Activated CD4-positive, alpha-beta T cell treated with anti-CD3 and anti-CD28 coated beads, Interleukin-2, Interleukin-6, amounts not matched to agents 100 ng/mL and 50 ng/mL, durations not matched to agents 16 hours and 8 hours (primary cell): ENCODE measurements at regions not wholly inside any gene's neighbourhood (a gene's known extent, or its start where the extent isn't known, plus 50 kb on each side); places are given as distances from the start of the nearest gene placed in this dataset.

ENCODE experiments used
- DNase-seq: peaks from one replicate; pipeline ENCODE4 v3.0.0-alpha.2; 2020

DNA sequence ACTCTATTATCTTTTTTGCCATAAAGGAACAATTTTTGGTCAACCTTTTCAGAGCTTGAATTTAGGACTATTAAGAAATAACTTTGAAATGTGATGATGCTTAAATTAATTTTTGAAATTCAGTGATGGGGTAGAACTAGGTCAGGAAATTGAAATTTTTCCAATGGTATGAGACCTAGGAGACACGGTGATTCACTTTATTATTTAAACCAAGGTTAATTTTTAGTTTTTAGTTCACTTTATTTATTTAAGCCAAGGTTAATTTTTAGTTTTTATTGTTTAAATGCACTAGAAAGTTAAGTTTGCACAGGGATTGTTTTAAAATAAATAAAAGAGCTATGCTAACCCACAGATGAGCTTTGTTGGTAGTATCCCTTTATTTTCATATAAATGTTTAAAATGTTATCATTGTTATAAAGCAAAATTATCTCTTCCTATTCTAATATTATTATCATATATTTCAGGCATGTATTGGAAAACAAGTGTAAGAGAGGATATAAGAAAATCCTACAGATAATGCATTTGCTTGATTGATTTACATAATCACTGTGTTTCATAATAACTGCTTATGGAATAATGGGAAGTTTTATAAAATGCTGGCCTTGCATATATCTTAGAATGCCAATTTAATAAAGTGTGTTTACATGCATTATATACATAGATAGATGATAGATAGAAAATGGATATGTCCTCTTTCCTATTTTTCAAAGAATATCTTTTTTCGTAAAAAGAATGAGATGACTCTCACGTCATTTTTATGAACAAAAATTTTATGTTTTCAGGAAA, 163.6 kb downstream of the HGF start:
- DNase-seq: no peak

DNA sequence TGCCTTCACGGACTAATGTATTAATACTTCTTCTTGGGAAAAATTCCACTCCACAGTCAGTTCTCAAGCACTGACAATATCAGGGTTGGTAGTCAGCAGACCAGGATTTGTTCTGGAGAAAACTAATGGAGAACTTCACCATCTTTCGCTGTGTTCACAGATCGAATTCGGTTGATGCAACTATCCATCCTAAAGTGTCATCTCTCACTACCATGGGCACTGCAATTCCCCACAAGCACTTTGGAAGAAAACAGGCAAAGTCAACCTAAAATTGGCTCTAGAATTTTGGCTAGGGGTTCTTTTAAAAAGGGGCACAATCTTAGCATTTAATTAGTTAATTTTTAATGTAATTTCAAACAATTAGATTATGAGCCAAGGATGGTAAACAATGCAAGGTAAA, 164.4 kb downstream of the HGF start:
- no peak for DNase-seq

GRCh38 chr7:81604808-81605174, 165.1 kb downstream of the HGF start:
- no peak for DNase-seq

DNA sequence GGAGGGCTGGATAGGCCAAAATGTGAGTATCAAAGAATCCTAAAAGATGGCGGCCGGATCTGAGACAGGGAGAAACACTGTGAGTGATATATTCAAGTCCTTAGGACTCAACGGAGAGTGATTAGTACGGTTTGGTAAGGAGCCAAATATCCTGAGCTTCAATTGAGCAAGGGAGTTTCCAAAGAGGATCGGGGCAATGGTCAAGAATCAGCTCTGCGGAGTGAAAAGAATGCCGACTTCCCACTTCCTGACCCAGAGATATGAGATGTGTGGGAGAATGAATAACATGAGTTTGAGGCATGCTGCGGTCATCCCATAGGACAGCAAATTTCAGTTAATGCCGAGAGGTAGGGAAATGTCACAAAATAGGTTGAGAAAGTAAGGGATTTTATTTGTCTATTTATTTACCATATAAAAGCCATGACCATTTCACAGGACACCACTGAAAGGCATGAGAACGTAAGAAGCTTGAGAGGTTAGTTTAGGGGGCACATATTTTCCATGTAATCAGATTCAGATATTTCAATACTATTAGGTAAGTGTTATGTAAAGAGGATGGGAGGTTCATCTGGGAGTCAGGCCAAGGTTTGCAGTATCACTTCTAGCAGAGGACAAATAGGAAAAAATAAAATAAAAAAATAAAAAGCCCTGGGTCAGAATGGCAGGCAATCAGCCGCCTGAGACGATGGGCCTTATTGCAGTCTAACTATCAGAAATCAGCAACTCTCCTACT, 165.6 kb downstream of the HGF start:
- no peak for DNase-seq

DNA sequence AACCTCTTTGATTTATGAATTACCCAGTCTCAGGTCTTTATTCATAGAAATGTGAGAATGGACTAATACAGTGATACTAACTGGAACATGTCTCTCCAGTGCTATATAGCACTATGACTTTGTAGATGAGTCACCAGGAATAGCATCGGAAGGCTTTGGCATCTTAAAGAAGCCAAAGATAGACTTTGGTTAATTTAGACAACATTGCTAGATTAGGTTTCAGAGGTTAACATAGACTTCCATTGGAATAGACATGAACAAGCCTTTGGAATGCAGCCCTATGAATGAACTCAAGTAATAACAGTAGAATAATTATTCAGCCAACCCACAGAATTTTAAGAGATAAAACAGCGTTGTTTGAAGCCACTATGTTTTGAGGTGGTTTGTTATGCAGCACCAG, 169.2 kb downstream of the HGF start:
- no peak for DNase-seq

GRCh38 chr7:81598951-81599350, 170.9 kb downstream of the HGF start:
- no peak for DNase-seq

DNA sequence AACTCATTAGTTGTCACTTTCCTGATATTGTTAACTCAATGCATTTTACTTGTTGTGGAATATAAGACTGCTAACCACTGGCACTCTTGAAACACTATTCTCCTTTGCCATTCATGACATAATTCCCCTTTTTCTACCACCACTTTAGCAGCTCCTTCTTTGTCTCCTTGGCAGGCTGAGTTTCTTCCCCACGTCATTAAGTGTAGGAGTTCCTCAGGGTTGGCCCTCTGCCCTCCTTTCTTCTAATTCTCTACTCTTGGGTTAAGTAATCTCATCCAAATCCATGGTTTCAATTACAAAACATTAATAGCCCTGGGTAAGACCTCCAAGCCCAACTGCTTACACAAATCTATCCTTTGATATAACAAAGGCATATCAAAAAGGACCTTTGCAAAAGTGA, 175.1 kb downstream of the HGF start:
- no peak for DNase-seq

DNA sequence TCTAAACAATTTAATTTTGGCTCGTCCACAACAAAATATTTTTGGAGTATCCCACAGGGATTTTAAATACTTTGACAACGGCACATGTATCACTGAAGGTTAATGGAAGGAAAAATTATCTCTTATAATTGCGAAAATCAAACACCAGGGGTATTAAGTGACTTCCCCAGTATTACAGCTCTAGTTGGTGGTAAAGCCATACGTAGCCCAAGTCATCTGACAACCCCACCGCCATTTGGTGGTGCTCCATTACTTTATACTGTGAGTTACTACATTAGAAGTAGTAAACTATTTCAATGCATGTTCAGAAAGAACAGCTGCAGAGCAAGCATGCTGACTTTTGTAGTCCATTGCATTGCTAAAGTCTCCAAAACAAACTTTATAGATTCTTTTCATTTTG, 179.7 kb downstream of the HGF start:
- no peak for DNase-seq

DNA sequence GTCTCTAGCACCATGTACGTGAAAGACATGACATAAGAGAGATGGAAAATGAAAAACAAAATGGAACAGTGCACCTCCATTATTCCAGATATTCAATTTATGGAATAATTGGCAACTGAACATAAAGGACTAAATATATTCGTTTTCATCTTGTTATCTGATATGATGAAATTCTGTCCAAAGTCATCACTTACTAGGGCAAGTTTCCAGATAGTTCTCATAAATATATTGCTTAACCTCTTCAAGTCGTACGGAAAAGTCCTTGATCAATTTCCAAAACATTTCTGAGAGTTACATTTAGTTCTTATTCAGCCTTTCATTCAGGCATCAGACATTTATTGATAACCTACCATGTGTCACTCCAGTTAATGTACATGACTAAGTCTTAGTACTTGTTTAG, 185.2 kb downstream of the HGF start:
- DNase-seq: no peak

DNA sequence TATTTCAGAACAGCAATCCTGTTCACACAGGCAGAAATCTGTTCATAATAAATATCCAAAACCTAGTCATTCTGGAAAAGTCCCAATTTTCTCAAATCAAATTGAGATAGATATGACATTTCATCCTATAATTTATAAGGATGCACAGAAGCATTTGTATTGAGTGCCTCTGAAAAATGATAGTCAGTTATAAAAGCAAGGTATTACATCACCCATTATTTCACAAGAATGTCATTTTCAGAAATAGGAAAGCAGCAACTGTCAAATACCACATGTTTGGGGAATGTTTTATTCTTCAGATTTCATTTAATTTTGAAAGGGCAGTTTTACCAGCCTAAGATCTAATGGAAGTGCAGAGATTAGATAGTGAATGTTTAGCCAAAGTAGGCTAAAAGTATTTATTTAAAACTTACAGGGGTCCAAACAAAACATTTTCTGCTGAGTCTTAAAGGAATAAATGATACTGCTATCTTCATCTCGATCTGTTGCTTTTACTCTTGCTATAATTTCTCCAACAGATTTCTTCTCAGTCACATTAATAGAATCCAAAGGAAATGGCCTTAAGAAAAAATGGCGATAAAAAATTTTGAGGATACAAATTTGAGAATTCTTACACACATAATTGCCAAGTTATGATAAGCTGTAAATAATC, 185.8 kb downstream of the HGF start:
- DNase-seq: no peak

- DNase-seq: no peak
These were observed 186.8 kb downstream of the HGF start for GRCh38 chr7:81583090-81583489.

GRCh38 chr7:81577642-81578340, 192.1 kb downstream of the HGF start:
- DNase-seq: no peak

- no peak for DNase-seq
These were observed 195.0 kb downstream of the HGF start for GRCh38 chr7:81574723-81575326.

- no peak for DNase-seq
These were observed 195.9 kb downstream of the HGF start for GRCh38 chr7:81573932-81574331.

DNA sequence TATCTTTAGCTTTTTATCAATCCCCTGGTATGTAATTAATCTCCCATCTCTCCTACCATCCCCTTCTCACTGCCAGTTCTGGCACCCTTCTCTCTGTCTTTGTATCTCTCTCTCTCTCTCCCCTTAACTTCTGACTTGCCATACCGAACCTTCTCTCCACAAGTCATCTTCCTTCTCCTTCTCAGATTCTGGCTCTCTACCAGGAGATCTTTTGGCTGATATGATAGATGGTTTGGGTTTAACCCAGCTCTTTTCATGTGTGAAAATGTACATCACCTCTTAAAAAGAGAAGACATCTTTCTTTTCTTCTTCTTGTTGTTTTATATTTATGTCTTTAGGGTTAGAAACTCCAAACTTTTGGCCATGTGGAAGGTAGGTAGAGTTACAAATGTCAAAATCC, 196.7 kb downstream of the HGF start:
- no peak for DNase-seq

GRCh38 chr7:81562581-81562980, 207.3 kb downstream of the HGF start:
- DNase-seq: no peak

- DNase-seq: no peak
These were observed 209.1 kb downstream of the HGF start for GRCh38 chr7:81560708-81561107.

DNA sequence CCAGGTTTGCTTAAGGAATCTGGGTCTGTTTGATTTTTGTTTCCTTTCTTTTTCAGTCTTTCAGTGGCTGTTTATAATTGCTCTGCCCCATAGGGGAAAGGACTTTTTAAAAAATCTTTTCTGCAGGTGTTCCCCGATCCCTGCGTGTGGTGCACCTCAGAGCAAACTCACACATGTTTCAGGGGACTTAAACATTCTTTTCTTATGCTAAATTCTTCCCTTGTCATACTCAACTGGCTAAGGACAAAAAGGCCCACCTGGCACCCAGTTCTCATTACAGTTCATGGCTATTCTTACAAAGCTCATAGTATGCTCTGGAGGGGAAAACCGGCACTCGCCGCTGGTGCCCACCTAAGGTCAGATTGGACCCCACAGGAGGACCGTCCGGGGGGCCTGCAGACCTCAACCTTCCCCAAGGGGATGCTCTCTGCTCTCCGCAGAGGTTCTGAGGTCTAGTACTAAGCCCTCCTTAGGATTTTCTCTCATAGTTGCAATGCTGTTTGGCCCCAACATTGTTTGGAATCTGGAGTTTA, 220.3 kb downstream of the HGF start:
- no peak for DNase-seq

DNA sequence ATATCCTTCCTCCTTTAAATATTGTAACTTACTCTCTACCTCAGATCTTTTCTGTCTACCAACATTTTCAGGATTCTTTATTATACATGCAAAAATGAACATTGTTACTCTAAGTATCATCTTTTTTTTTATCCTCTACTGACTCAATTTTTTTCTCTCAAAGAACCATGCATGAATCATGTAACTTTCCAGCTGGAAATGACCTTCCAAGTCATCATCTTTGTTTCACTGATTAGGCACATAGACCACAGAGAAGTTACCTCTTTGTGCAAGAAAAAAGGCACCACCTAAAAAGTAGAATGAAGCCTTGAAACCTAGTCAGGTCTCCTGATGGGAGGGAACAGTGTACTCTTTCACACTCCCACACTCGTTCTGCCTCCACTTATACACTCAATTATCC, 234.9 kb downstream of the HGF start:
- no peak for DNase-seq

GRCh38 chr7:81534446-81534845, 235.4 kb downstream of the HGF start:
- DNase-seq: no peak

DNA sequence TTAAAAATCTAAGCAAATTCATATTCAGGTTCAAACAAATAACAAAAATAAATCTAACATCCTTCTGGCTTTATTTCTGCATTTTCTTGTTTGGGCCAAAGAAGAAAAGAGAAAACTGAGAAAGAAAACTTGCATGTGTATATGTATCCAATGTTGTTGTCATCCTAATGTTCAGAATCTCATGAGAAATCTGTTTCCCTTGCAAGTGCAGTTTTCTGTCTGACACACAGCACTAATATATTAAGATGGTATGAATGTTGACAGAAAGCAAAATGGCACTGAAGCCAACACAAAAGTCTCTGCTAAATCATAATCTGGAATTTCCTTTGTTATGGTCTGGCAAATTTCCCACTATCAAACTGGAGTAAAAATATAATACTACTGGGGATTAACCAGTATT, 235.9 kb downstream of the HGF start:
- DNase-seq: no peak

DNA sequence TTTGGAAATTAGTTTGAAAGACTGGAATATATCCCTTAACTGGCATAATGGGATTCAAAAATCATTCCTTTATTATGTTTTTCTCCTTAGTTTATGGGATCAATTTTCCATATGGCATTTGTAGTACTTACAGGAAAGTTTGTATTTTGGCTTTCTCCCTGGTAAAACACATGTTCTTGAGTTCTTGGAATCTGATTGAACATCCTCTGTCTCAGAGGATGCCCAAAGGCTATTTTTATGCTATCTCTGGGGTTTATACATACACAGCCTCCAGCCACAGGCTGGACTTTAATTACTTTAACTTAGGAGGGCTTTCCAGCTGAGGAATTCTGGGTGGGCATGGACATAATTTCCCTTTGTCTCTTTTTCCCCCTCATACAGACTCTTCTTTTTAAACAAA, 236.4 kb downstream of the HGF start:
- DNase-seq: no peak

GRCh38 chr7:81529785-81530184, 240.1 kb downstream of the HGF start:
- DNase-seq: no peak
